ENCODE measurements at regions not wholly inside any gene's neighbourhood (a gene's known extent, or its start where the extent isn't known, plus 50 kb on each side); places are given as distances from the start of the nearest gene placed in this dataset.

DNA sequence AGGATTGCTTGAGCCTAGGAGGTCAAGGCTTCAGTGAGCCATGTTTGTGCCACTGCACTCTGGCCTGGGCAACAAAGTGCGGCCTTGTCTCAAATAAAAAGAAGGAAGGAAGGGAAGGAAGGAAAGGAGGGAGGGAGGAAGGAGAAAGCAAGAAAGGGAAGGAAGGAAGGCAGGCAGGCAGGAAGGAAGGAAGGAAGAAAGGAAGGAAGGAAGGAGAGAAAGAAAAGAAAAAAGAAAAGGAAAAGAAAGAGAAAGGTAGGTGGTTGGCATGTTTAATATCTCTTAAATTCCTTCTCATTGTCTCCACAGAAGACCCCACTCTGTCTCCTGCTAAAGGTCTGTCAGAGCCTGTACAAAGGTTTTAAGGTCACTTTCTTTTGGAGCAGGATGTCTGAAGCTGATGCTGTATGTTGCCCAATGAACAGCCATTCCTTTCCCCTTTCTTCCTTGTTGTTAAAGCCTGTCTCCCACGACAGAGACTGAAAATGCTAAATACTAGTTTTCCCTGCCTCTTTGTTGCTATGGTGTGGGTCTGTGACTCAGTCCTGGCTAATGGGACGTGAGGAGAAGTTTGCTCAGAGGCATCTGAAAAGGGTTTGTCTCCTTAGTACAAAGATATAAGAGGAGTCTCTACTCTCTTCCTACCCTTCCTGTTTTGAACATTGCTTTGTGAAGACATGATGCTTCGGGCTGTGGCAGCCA lies 213.3 kb downstream of the PCSK1 start:
- Histone ChIP-seq H3K9me3 (replicated peaks in 1 of 11) (no peaks in the 10 kb centered on the region), H3K4me2 (no peak overlapping the region; a peak in 1 of 22 replicates), H3K4me1 (peaks cover 0 to 19% (median 0%) of the 10 kb centered on the region in 10 experiments; a peak in 4 of 20 replicates), H4K20me1 (no peaks in the 10 kb centered on the region), H3K4me3 (no peak overlapping the region), H3K9ac (no peak overlapping the region), H3K27me3 (no peaks in the 10 kb centered on the region), H3K27ac (no peak overlapping the region), H3K36me3 (no peaks in the 10 kb centered on the region)
- TF ChIP-seq Cebpa-rat (IDR thresholded peaks at IDR 0.05), result no peak

- no peak for TF ChIP-seq Cebpa-rat (IDR thresholded peaks at IDR 0.05)
- H3K9me3 ChIP-seq (replicated peaks in 1 of 11), result no peaks in the 10 kb centered on the region
- no peak overlapping the region for H3K9ac ChIP-seq
Measured at GRCh38 chr5:96218653-96219052, 214.4 kb downstream of the PCSK1 start.

GRCh38 chr5:96214442-96215197 lies 218.4 kb downstream of the PCSK1 start:
- Histone ChIP-seq H4K20me1 (no peaks in the 10 kb centered on the region), H3K4me2 (peak overlapping the region in 3 of 11 experiments; percentile 10 to 39 (median 21); a peak in 2 of 22 replicates), H3K36me3 (no peaks in the 10 kb centered on the region), H3K27me3 (no peaks in the 10 kb centered on the region), H3K9me3 (replicated peaks in 1 of 11) (no peaks in the 10 kb centered on the region; a peak in 1 of 22 replicates), H3K4me1 (peaks cover 0 to 23% (median 0%) of the 10 kb centered on the region in 10 experiments; a peak in 4 of 20 replicates), H3K4me3 (no peak overlapping the region), H3K9ac (no peak overlapping the region), H3K27ac (no peak overlapping the region)
- no peak for TF ChIP-seq Cebpa-rat (IDR thresholded peaks at IDR 0.05)

More at GRCh38 chr5:96218653-96219052, 214.4 kb downstream of the PCSK1 start:
- H3K27ac ChIP-seq, result no peak overlapping the region
- no peak overlapping the region for H3K4me2 ChIP-seq
- H3K36me3 ChIP-seq, result no peaks in the 10 kb centered on the region
- H4K20me1 ChIP-seq, result no peaks in the 10 kb centered on the region
- peaks cover 0 to 23% (median 0%) of the 10 kb centered on the region in 10 experiments; a peak in 4 of 20 replicates for H3K4me1 ChIP-seq
- no peak overlapping the region for H3K4me3 ChIP-seq
- H3K27me3 ChIP-seq, result no peaks in the 10 kb centered on the region

GRCh38 chr5:96209829-96210228 lies 223.2 kb downstream of the PCSK1 start:
- no peak overlapping the region for H3K4me3 ChIP-seq
- H4K20me1 ChIP-seq, result no peaks in the 10 kb centered on the region
- H3K27ac ChIP-seq, result no peak overlapping the region
- H3K36me3 ChIP-seq, result no peaks in the 10 kb centered on the region
- peaks cover 14 to 33% (median 17%) of the 10 kb centered on the region in 11 experiments; a peak in 21 of 22 replicates for H3K9me3 ChIP-seq (replicated peaks in 1 of 11)
- H3K9ac ChIP-seq, result no peak overlapping the region
- H3K4me2 ChIP-seq, result no peak overlapping the region
- H3K27me3 ChIP-seq, result no peaks in the 10 kb centered on the region
- no peak for TF ChIP-seq Cebpa-rat (IDR thresholded peaks at IDR 0.05)
- peaks cover 0 to 5% (median 0%) of the 10 kb centered on the region in 10 experiments; a peak in 4 of 20 replicates for H3K4me1 ChIP-seq

DNA sequence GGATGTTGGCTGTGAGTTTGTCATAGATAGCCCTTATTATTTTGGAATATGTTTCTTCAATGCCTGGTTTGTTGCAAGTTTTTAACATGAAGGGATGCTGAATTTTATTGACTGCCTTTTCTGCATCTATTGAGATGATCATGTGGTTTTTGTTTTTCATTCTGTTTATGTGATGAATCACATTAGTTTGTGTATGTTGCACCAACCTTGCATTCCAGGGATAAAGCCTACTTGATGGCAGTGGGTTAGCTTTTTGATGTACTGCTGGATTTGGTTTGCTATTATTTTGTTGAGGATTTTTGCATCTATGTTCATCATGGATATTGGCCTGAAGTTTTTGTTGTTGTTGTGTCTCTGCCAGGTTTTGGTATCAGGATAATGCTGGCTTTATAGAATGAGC lies 225.6 kb downstream of the PCSK1 start:
- Histone ChIP-seq H3K4me2 (no peak overlapping the region), H3K36me3 (no peaks in the 10 kb centered on the region), H3K4me1 (peaks cover 0 to 10% (median 6%) of the 10 kb centered on the region in 10 experiments; a peak in 9 of 20 replicates), H3K4me3 (no peak overlapping the region), H4K20me1 (no peaks in the 10 kb centered on the region), H3K27ac (no peak overlapping the region), H3K9ac (no peak overlapping the region), H3K9me3 (replicated peaks in 1 of 11) (peaks cover 14 to 33% (median 17%) of the 10 kb centered on the region in 11 experiments; a peak in 21 of 22 replicates), H3K27me3 (no peaks in the 10 kb centered on the region)
- TF ChIP-seq Cebpa-rat (IDR thresholded peaks at IDR 0.05), result no peak

DNA sequence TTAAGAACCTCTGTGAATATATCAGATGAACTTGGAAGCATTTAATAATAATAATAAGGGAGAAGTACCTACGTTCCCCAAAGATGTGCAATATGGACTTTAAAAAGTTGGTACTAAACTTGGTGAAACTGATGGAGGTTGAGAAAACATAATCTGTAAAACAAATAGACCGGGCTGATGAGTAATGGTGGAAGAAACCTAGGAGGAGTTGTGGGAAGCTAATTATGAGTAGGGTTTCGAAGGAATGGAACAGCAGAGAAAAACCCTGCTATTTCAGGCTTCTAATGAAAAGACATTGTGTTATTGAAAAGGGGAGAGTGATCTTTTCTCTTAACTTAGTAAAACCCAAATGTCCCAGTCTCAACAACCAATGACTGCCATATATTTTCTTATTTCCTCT lies 229.3 kb downstream of the PCSK1 start:
- peaks cover 14 to 28% (median 17%) of the 10 kb centered on the region in 11 experiments; a peak in 21 of 22 replicates for H3K9me3 ChIP-seq (replicated peaks in 1 of 11)
- no peak overlapping the region for H3K27ac ChIP-seq
- H3K27me3 ChIP-seq, result no peaks in the 10 kb centered on the region
- H3K4me1 ChIP-seq, result peaks cover 0 to 23% (median 8%) of the 10 kb centered on the region in 10 experiments; a peak in 13 of 20 replicates
- no peaks in the 10 kb centered on the region for H3K36me3 ChIP-seq
- H3K4me3 ChIP-seq, result no peak overlapping the region
- H4K20me1 ChIP-seq, result no peaks in the 10 kb centered on the region
- no peak for TF ChIP-seq Cebpa-rat (IDR thresholded peaks at IDR 0.05)
- peak overlapping the region in 7 of 11 experiments; percentile 27 to 62 (median 39); a peak in 13 of 22 replicates for H3K4me2 ChIP-seq
- H3K9ac ChIP-seq, result no peak overlapping the region

GRCh38 chr5:96201503-96201902 lies 231.5 kb downstream of the PCSK1 start:
- no peak for TF ChIP-seq Cebpa-rat (IDR thresholded peaks at IDR 0.05)
- no peaks in the 10 kb centered on the region for H3K27me3 ChIP-seq
- no peak overlapping the region for H3K27ac ChIP-seq

DNA sequence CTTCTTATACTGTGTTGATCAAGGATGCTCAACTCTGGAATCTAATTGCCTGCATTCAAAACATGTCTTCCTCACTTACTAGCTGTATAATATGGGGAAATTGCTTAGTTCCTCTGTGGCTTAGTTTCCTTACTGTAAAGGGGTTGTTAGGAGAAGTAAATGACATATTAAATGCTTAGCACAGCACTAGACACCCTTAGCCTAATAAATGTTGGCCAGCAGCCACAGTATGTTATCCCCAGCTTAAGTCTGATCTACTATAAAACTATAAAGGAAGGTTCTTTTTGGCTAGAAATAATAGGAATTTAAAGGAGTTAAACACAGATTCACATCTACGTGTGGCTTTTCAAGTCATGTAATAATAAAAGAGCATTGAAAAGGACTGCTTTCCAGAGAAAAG lies 232.4 kb downstream of the PCSK1 start:
- no peak for TF ChIP-seq Cebpa-rat (IDR thresholded peaks at IDR 0.05)
- H3K4me1 ChIP-seq, result peaks cover 0 to 41% (median 8%) of the 10 kb centered on the region in 10 experiments; a peak in 13 of 20 replicates
- H3K4me3 ChIP-seq, result no peak overlapping the region
- peak overlapping the region in 2 of 11 experiments; percentile 31 to 71; a peak in 2 of 22 replicates for H3K4me2 ChIP-seq
- H4K20me1 ChIP-seq, result no peaks in the 10 kb centered on the region
- H3K9ac ChIP-seq, result no peak overlapping the region
- H3K27me3 ChIP-seq, result no peaks in the 10 kb centered on the region
- H3K9me3 ChIP-seq (replicated peaks in 1 of 11), result no peaks in the 10 kb centered on the region
- no peak overlapping the region for H3K27ac ChIP-seq
- H3K36me3 ChIP-seq, result no peaks in the 10 kb centered on the region

More at GRCh38 chr5:96201503-96201902, 231.5 kb downstream of the PCSK1 start:
- Histone ChIP-seq H4K20me1 (no peaks in the 10 kb centered on the region), H3K9ac (no peak overlapping the region), H3K36me3 (no peaks in the 10 kb centered on the region), H3K9me3 (replicated peaks in 1 of 11) (peaks cover 0 to 5% (median 2%) of the 10 kb centered on the region in 11 experiments; a peak in 11 of 22 replicates), H3K4me2 (no peak overlapping the region), H3K4me1 (peaks cover 0 to 41% (median 8%) of the 10 kb centered on the region in 10 experiments; a peak in 13 of 20 replicates), H3K4me3 (no peak overlapping the region)

DNA sequence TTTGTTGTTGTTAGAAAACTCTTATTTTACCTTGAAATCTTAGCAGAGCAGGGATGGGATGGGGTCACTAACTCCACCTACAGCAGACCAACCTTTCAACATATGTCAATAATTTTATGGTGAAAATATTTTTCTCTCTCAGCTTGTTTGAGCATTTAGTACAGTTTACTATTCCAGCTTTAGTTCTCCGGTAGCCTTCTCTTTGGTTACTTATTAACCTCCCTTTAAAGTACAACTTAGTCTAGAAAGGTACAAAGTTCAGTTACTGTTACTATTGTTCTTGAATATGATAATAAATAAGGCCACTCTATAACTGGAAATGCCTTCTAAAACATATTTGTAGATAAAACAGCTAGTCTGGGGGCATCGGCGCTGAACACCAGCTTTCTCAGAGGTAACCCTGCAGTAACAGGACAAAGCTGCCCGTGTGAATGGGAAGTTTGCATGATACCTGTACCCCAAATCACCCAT lies 233.3 kb downstream of the PCSK1 start:
- Histone ChIP-seq H3K4me2 (peak overlapping the region in 2 of 11 experiments; percentile 31 to 71; a peak in 4 of 22 replicates), H3K9ac (no peak overlapping the region), H3K36me3 (no peaks in the 10 kb centered on the region), H3K4me1 (peaks cover 0 to 41% (median 8%) of the 10 kb centered on the region in 10 experiments; a peak in 13 of 20 replicates), H3K9me3 (replicated peaks in 1 of 11) (no peaks in the 10 kb centered on the region), H3K27me3 (no peaks in the 10 kb centered on the region), H3K4me3 (no peak overlapping the region), H4K20me1 (no peaks in the 10 kb centered on the region), H3K27ac (no peak overlapping the region)
- no peak for TF ChIP-seq Cebpa-rat (IDR thresholded peaks at IDR 0.05)
